A673 (cell line): ENCODE measurements at regions not wholly inside any gene's neighbourhood (a gene's known extent, or its start where the extent isn't known, plus 50 kb on each side); places are given as distances from the start of the nearest gene placed in this dataset.

Source experiments
- BruUV-seq: library from RNA; stranded (reverse); fragments of 400-500 nt; replicated peaks from 2 replicates; lab custom pipeline; 2021; lab: Mats Ljungman, UMichigan
- CTCF ChIA-PET: fragments of 300-600 bp; sonication (Branson Sonifier 250); formaldehyde crosslinking; loops from one replicate; lab custom pipeline; 2022; ENCODE audit warnings: antibody characterized with exemption; lab: Charles Lee
- POLR2A ChIA-PET: fragments of 300-600 bp; sonication (Branson Sonifier 250); formaldehyde crosslinking; loops from one replicate; lab custom pipeline; 2022; ENCODE audit warnings: antibody characterized with exemption; ENCODE audit not compliant: low non-redundant PET; lab: Charles Lee
- DNase-seq: peaks from one replicate; pipeline ENCODE4 v3.0.0-alpha.2; 2015; ENCODE audit warnings: low spot score
- H3K27ac ChIP-seq: fragments of 200-600 bp; sonication (generic); 2 replicates; pipeline ENCODE4 v1.5.1; 2016; ENCODE audit warnings: mixed run types, low read depth, mild to moderate bottlenecking, mixed read lengths, antibody characterized with exemption, low read length; ENCODE audit not compliant: poor library complexity, severe bottlenecking
- H3K27me3 ChIP-seq: fragments of 200-600 bp; sonication (generic); replicated peaks from 2 replicates; pipeline ENCODE4 v1.6.1; 2017; ENCODE audit warnings: mixed run types, low read depth, mild to moderate bottlenecking, mixed read lengths, antibody characterized with exemption, low read length; ENCODE audit not compliant: insufficient read depth, poor library complexity
- H3K36me3 ChIP-seq: fragments of 200-600 bp; sonication (generic); 2 replicates; pipeline ENCODE4 v1.6.1; 2016; ENCODE audit warnings: mixed run types, mild to moderate bottlenecking, mixed read lengths, antibody characterized with exemption, low read length; ENCODE audit not compliant: insufficient read depth, poor library complexity, severe bottlenecking
- H3K4me1 ChIP-seq: fragments of 200-600 bp; sonication (generic); 2 replicates; pipeline ENCODE4 v1.6.1; 2017; ENCODE audit warnings: mixed run types, mild to moderate bottlenecking, mixed read lengths, antibody characterized with exemption, low read length; ENCODE audit not compliant: insufficient read depth, poor library complexity, severe bottlenecking
- H3K4me3 ChIP-seq: fragments of 200-600 bp; sonication (generic); 2 replicates; pipeline ENCODE4 v1.5.1; 2016; ENCODE audit warnings: low read depth, mixed run types, mild to moderate bottlenecking, mixed read lengths, low read length; ENCODE audit not compliant: poor library complexity, severe bottlenecking
- H3K9me3 ChIP-seq: fragments of 200-600 bp; sonication (generic); 2 replicates; pipeline ENCODE4 v1.6.1; 2016; ENCODE audit warnings: mixed run types, low read depth, mild to moderate bottlenecking, mixed read lengths, antibody characterized with exemption, low read length; ENCODE audit not compliant: poor library complexity, severe bottlenecking
- CTCF ChIP-seq: fragments of 300-800, 200-600 bp; sonication (generic); conservative IDR thresholded peaks from 2 replicates; pipeline ENCODE4 v1.5.1; 2017; ENCODE audit warnings: low read depth, mild to moderate bottlenecking, antibody characterized with exemption, low read length, moderate library complexity, mixed read lengths
- EZH2 ChIP-seq: fragments of 200-600 bp; sonication (generic); IDR thresholded peaks from 2 replicates; pipeline ENCODE4 v1.6.1; 2017; ENCODE audit warnings: borderline replicate concordance, low read depth, mild to moderate bottlenecking, mixed read lengths, antibody characterized with exemption, low read length; ENCODE audit not compliant: poor library complexity, severe bottlenecking
- intact Hi-C: fragments of 100-400 bp; cut with micrococcal nuclease; formaldehyde crosslinking; loops from one replicate; pipeline ENCODE4 v1.10.0; 2022; ENCODE audit not compliant: unreplicated experiment

GRCh38 chr4:147056940-147057610, 111.4 kb upstream of the TTC29 start:
- CTCF ChIA-PET, result no interaction called here
- Histone ChIP-seq H3K27me3 (no peaks in the 10 kb centered on the region), H3K4me1 (peaks cover 7% of the 10 kb centered on the region), H3K27ac (no peak overlapping the region), H3K36me3 (no peaks in the 10 kb centered on the region), H3K4me3 (peak overlapping the region; percentile 19), H3K9me3 (no peaks in the 10 kb centered on the region)
- BruUV-seq, result no TSS peak
- POLR2A ChIA-PET, result no interaction called here
- intact Hi-C loops, result no loop called here
- DNase-seq, result peak; percentile 64
- TF ChIP-seq EZH2 (no peak), CTCF (peak; percentile 38; the same call in 1 of the 2 replicates)

GRCh38 chr4:147057611-147058190, 112.0 kb upstream of the TTC29 start:
- peak; percentile 24 for DNase-seq
- TF ChIP-seq CTCF, result no peak
- TF ChIP-seq EZH2, result no peak
- H3K4me3 ChIP-seq, result peak overlapping the region; percentile 19
- ChIA-PET CTCF (no interaction called here), POLR2A (no interaction called here)
- no peaks in the 10 kb centered on the region for H3K36me3 ChIP-seq
- H3K9me3 ChIP-seq, result no peaks in the 10 kb centered on the region
- H3K27ac ChIP-seq, result no peak overlapping the region
- BruUV-seq, result no TSS peak
- peaks cover 7% of the 10 kb centered on the region for H3K4me1 ChIP-seq
- intact Hi-C loops, result no loop called here
- no peaks in the 10 kb centered on the region for H3K27me3 ChIP-seq

- no peak overlapping the region for H3K27ac ChIP-seq
- no peak overlapping the region for H3K4me3 ChIP-seq
- BruUV-seq, result no TSS peak
- H3K27me3 ChIP-seq, result no peaks in the 10 kb centered on the region
- H3K9me3 ChIP-seq, result no peaks in the 10 kb centered on the region
- TF ChIP-seq EZH2, result no peak
- no peak for TF ChIP-seq CTCF
- DNase-seq, result no peak
- H3K4me1 ChIP-seq, result peaks cover 3% of the 10 kb centered on the region
- no peaks in the 10 kb centered on the region for H3K36me3 ChIP-seq
- intact Hi-C loops, result no loop called here
- ChIA-PET CTCF (no interaction called here), POLR2A (no interaction called here)
Measured at GRCh38 chr4:147059064-147059731, 113.5 kb upstream of the TTC29 start.
